GM19099 (cell line): ENCODE measurements at regions not wholly inside any gene's neighbourhood (a gene's known extent, or its start where the extent isn't known, plus 50 kb on each side); places are given as distances from the start of the nearest gene placed in this dataset.

ENCODE experiments used
- POLR2A ChIP-seq: IDR thresholded peaks from 3 replicates; pipeline ENCODE4 v1.6.1; 2011; ENCODE audit warnings: low read depth; ENCODE audit not compliant: insufficient read length; ENCODE audit errors: extremely low read depth

- no peak for TF ChIP-seq POLR2A
These were observed 259.6 kb upstream of the KCNJ16 start for GRCh38 chr17:69815406-69815805.

GRCh38 chr17:69818467-69818866 lies 256.6 kb upstream of the KCNJ16 start:
- TF ChIP-seq POLR2A: no peak

GRCh38 chr17:69819316-69820087 lies 255.5 kb upstream of the KCNJ16 start:
- TF ChIP-seq POLR2A: no peak

- TF ChIP-seq POLR2A: no peak
These were observed 254.1 kb upstream of the KCNJ16 start for GRCh38 chr17:69820876-69821473.

GRCh38 chr17:69822314-69822875 lies 252.6 kb upstream of the KCNJ16 start:
- no peak for TF ChIP-seq POLR2A

GRCh38 chr17:69828087-69828486 lies 246.9 kb upstream of the KCNJ16 start:
- no peak for TF ChIP-seq POLR2A

GRCh38 chr17:69834494-69834893 lies 240.5 kb upstream of the KCNJ16 start:
- no peak for TF ChIP-seq POLR2A

- TF ChIP-seq POLR2A: no peak
These were observed 223.3 kb upstream of the KCNJ16 start for GRCh38 chr17:69851736-69852135.

- TF ChIP-seq POLR2A: no peak
These were observed 221.3 kb upstream of the KCNJ16 start for GRCh38 chr17:69853541-69854224.

GRCh38 chr17:69854225-69854780 lies 220.7 kb upstream of the KCNJ16 start:
- TF ChIP-seq POLR2A: no peak

GRCh38 chr17:69856946-69857345 lies 218.1 kb upstream of the KCNJ16 start:
- no peak for TF ChIP-seq POLR2A

- no peak for TF ChIP-seq POLR2A
These were observed 217.6 kb upstream of the KCNJ16 start for GRCh38 chr17:69857412-69857835.

GRCh38 chr17:69858460-69858859 lies 216.6 kb upstream of the KCNJ16 start:
- no peak for TF ChIP-seq POLR2A

GRCh38 chr17:69860142-69860680 lies 214.8 kb upstream of the KCNJ16 start:
- TF ChIP-seq POLR2A: no peak

GRCh38 chr17:69864462-69864861 lies 210.6 kb upstream of the KCNJ16 start:
- TF ChIP-seq POLR2A: no peak
